GM12891 (cell line): ENCODE measurements at regions not wholly inside any gene's neighbourhood (a gene's known extent, or its start where the extent isn't known, plus 50 kb on each side); places are given as distances from the start of the nearest gene placed in this dataset.
"Not testable (repeated sequence)": the region's sequence is repeated elsewhere in the genome, so short reads cannot be mapped to it uniquely, and the experiment has no call there.

Experiments used
- DNase-seq: peaks from one replicate; pipeline ENCODE4 v3.0.0; 2011; ENCODE audit warnings: low spot score; ENCODE audit not compliant: insufficient read length
- FAIRE-seq: peaks from 2 replicates; lab custom pipeline; 2011; peaks lifted over from hg19 to GRCh38; lab: Jason Lieb, UNC
- PAX5 ChIP-seq: IDR thresholded peaks from 2 replicates; pipeline ENCODE4 v1.6.1; 2011; ENCODE audit warnings: low read length, moderate library complexity, mild to moderate bottlenecking; ENCODE audit not compliant: insufficient read depth, severe bottlenecking
- POLR2A ChIP-seq: IDR thresholded peaks from 2 replicates; pipeline ENCODE4 v1.6.1; 2011; ENCODE audit warnings: low read depth, low read length, control low read depth
- POLR2AphosphoS5 ChIP-seq: IDR thresholded peaks from 2 replicates; pipeline ENCODE4 v1.6.1; 2011; ENCODE audit warnings: low read depth, low read length, control low read depth
- POU2F2 ChIP-seq: IDR thresholded peaks from 2 replicates; pipeline ENCODE4 v1.6.1; 2011; ENCODE audit warnings: low read depth, mild to moderate bottlenecking, control low read depth, low read length, moderate library complexity
- SPI1 ChIP-seq: IDR thresholded peaks from 2 replicates; pipeline ENCODE4 v1.6.1; 2011; ENCODE audit warnings: low read depth, low read length, control low read depth
- TAF1 ChIP-seq: IDR thresholded peaks from 2 replicates; pipeline ENCODE4 v1.6.1; 2011; ENCODE audit warnings: low read depth, low read length, control low read depth

GRCh38 chr3:89876116-89876515 lies 768.7 kb downstream of the EPHA3 start:
- FAIRE-seq, result no peak
- TF ChIP-seq TAF1 (no peak), POU2F2 (no peak), PAX5 (no peak), SPI1 (no peak), POLR2AphosphoS5 (no peak), POLR2A (no peak)

GRCh38 chr3:89877230-89877629 lies 769.8 kb downstream of the EPHA3 start:
- TF ChIP-seq POLR2A, result no peak
- no peak for TF ChIP-seq TAF1
- no peak for TF ChIP-seq PAX5
- no peak for TF ChIP-seq POLR2AphosphoS5
- TF ChIP-seq SPI1, result no peak
- TF ChIP-seq POU2F2, result no peak
- FAIRE-seq, result no peak
- no peak for DNase-seq

More at GRCh38 chr3:89876116-89876515, 768.7 kb downstream of the EPHA3 start:
- no peak for DNase-seq

- DNase-seq (no peak), FAIRE-seq (no peak)
Observed at GRCh38 chr3:89889386-89889785, 782.0 kb downstream of the EPHA3 start.

GRCh38 chr3:89908711-89909213 lies 801.3 kb downstream of the EPHA3 start:
- no peak for DNase-seq
- no peak for FAIRE-seq
- TF ChIP-seq PAX5, result no peak
- TF ChIP-seq SPI1, result no peak
- TF ChIP-seq TAF1, result no peak
- TF ChIP-seq POLR2AphosphoS5, result no peak
- TF ChIP-seq POLR2A, result no peak
- no peak for TF ChIP-seq POU2F2

More at GRCh38 chr3:89889386-89889785, 782.0 kb downstream of the EPHA3 start:
- no peak for TF ChIP-seq POLR2A
- TF ChIP-seq SPI1, result no peak
- TF ChIP-seq PAX5, result no peak
- no peak for TF ChIP-seq POU2F2
- no peak for TF ChIP-seq POLR2AphosphoS5
- TF ChIP-seq TAF1, result no peak

GRCh38 chr3:89912031-89912430 lies 804.6 kb downstream of the EPHA3 start:
- DNase-seq, result no peak
- no peak for FAIRE-seq

GRCh38 chr3:89923921-89924610 lies 816.6 kb downstream of the EPHA3 start:
- no peak for FAIRE-seq
- no peak for TF ChIP-seq PAX5
- TF ChIP-seq SPI1, result no peak
- no peak for TF ChIP-seq POU2F2
- TF ChIP-seq POLR2A, result no peak
- no peak for TF ChIP-seq TAF1
- TF ChIP-seq POLR2AphosphoS5, result no peak

More at GRCh38 chr3:89912031-89912430, 804.6 kb downstream of the EPHA3 start:
- TF ChIP-seq POLR2A (no peak), POLR2AphosphoS5 (no peak), POU2F2 (no peak), SPI1 (no peak), PAX5 (no peak), TAF1 (no peak)

GRCh38 chr3:89925976-89926375 lies 818.6 kb downstream of the EPHA3 start:
- TF ChIP-seq POLR2AphosphoS5 (no peak), PAX5 (no peak), POLR2A (no peak), SPI1 (no peak), POU2F2 (no peak), TAF1 (no peak)
- DNase-seq (no peak), FAIRE-seq (no peak)

More at GRCh38 chr3:89923921-89924610, 816.6 kb downstream of the EPHA3 start:
- DNase-seq, result no peak

- no peak for TF ChIP-seq SPI1
- TF ChIP-seq POLR2AphosphoS5, result no peak
- TF ChIP-seq POU2F2, result no peak
- no peak for TF ChIP-seq TAF1
- TF ChIP-seq POLR2A, result no peak
- no peak for TF ChIP-seq PAX5
- no peak for DNase-seq
- FAIRE-seq, result no peak
Observed at GRCh38 chr3:89932882-89933281, 825.5 kb downstream of the EPHA3 start.

- DNase-seq, FAIRE-seq: not testable (repeated sequence)
Observed at GRCh38 chr3:89944461-89944860, 837.0 kb downstream of the EPHA3 start.

- no peak for DNase-seq
- TF ChIP-seq TAF1, result no peak
- no peak for TF ChIP-seq POLR2AphosphoS5
- no peak for TF ChIP-seq SPI1
- TF ChIP-seq POLR2A, result no peak
- TF ChIP-seq POU2F2, result no peak
- no peak for TF ChIP-seq PAX5
- FAIRE-seq, result no peak
Observed at GRCh38 chr3:89946884-89947283, 839.5 kb downstream of the EPHA3 start.
